HG02884 (cell line): ENCODE measurements at regions not wholly inside any gene's neighbourhood (a gene's known extent, or its start where the extent isn't known, plus 50 kb on each side); places are given as distances from the start of the nearest gene placed in this dataset.

Experiments
- ATAC-seq: cut with Tn5 transposase; IDR thresholded peaks from one replicate; pipeline ENCODE4 v1.9.1; 2021; ENCODE audit warnings: mild to moderate bottlenecking, moderate library complexity; ENCODE audit not compliant: unreplicated experiment

- ATAC-seq = no peak
These were observed 339.2 kb downstream of the NYAP2 start for GRCh38 chr2:225738735-225739134.

- ATAC-seq = no peak
These were observed 338.0 kb downstream of the NYAP2 start for GRCh38 chr2:225737556-225737955.

GRCh38 chr2:225735844-225736243 is 336.3 kb downstream of the NYAP2 start:
- no peak for ATAC-seq

- ATAC-seq = no peak
These were observed 326.2 kb downstream of the NYAP2 start for GRCh38 chr2:225725726-225726125.
